ENCODE measurements at regions not wholly inside any gene's neighbourhood (a gene's known extent, or its start where the extent isn't known, plus 50 kb on each side); places are given as distances from the start of the nearest gene placed in this dataset.

DNA sequence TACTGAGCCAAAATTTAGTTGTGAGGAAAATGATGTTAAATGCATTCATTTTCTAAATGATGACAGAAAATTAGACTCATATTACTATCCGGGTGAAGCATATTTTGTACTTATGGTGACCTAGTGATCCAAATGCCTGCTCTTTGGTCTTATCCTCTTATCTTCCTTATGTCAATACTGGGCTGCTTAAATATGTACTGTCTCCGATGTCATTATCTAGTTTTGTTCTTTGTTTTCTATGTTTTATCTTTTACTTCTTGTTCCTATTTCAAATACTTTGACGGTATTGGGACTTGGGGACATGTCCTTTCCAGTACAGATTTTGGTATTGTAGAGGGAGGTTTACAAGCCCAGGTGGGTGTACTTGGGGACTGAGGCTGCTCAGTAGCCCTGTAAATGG lies 124.6 kb upstream of the ESR1 start:
- no peak overlapping the region for H3K4me3 ChIP-seq
- H3K4me1 ChIP-seq: no peaks in the 10 kb centered on the region
- no peak for DNase-seq
- no peaks in the 10 kb centered on the region for H3K9me3 ChIP-seq
- H3K36me3 ChIP-seq: no peaks in the 10 kb centered on the region
- H3K27me3 ChIP-seq: no peaks in the 10 kb centered on the region
- TF ChIP-seq POLR2A (IDR thresholded peaks at IDR 0.05): no peak
- TF ChIP-seq, protein P1, sequence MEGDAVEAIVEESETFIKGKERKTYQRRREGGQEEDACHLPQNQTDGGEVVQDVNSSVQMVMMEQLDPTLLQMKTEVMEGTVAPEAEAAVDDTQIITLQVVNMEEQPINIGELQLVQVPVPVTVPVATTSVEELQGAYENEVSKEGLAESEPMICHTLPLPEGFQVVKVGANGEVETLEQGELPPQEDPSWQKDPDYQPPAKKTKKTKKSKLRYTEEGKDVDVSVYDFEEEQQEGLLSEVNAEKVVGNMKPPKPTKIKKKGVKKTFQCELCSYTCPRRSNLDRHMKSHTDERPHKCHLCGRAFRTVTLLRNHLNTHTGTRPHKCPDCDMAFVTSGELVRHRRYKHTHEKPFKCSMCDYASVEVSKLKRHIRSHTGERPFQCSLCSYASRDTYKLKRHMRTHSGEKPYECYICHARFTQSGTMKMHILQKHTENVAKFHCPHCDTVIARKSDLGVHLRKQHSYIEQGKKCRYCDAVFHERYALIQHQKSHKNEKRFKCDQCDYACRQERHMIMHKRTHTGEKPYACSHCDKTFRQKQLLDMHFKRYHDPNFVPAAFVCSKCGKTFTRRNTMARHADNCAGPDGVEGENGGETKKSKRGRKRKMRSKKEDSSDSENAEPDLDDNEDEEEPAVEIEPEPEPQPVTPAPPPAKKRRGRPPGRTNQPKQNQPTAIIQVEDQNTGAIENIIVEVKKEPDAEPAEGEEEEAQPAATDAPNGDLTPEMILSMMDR (IDR thresholded peaks at IDR 0.05): no peak
- H3K27ac ChIP-seq: no peak overlapping the region

DNA sequence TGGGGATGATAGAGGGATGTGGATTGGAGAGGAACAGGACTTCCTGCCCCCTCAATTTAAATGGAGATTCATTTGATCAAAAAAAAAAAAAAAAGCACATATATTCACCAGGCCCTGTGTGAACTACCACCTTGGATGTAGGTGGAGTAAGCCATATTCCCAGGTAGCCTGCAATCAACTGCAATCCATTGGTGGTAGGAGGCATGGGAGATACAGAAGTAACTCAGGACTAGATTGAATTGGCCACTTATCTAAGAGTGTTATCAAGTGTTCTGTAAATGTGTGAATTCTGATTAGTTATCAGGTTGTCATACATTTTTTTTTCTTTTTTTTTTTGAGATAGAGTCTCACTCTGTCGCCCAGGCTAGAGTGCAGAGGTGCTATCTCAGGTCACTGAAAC lies 124.1 kb upstream of the ESR1 start:
- no peak overlapping the region for H3K27ac ChIP-seq
- TF ChIP-seq, protein P1 (IDR thresholded peaks at IDR 0.05): no peak
- TF ChIP-seq POLR2A (IDR thresholded peaks at IDR 0.05): no peak
- no peaks in the 10 kb centered on the region for H3K4me1 ChIP-seq
- no peak for DNase-seq
- H3K36me3 ChIP-seq: no peaks in the 10 kb centered on the region
- no peak overlapping the region for H3K4me3 ChIP-seq
- no peaks in the 10 kb centered on the region for H3K9me3 ChIP-seq
- H3K27me3 ChIP-seq: no peaks in the 10 kb centered on the region

DNA sequence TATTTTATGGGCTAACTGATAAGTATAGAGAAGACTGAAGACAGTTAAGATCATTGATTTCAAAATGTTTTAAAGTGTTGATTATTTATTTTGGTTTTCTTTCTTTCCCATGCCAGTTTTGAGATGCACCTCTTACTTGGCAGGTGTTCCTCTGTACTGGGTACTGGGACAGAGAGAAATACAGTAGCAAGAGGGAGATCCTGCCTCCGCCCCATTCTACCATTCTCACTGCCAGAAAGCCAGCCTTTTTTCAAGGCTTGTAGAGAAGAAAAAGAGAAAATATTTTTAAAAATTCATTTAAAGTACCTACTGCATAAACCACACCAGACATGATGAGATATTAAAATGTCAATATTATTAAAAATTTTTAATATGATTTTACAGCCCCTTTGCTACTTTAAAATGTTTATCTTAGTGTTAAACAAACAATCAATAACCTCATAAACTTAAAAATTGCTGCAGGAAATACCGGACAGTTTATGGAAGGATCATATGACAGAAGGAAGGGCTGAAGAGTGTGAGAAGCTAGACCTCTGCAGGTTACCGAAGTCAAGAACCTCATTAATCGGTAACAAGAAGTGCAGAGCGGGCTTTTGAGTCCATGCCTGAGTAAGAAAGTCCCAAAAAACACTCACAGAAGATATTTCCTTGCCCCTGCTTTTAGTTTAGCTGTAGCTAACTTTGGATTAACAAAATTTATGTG lies 117.8 kb upstream of the ESR1 start:
- Histone ChIP-seq H3K36me3 (no peaks in the 10 kb centered on the region), H3K9me3 (no peaks in the 10 kb centered on the region), H3K27ac (no peak overlapping the region), H3K4me1 (no peaks in the 10 kb centered on the region), H3K27me3 (no peaks in the 10 kb centered on the region), H3K4me3 (no peak overlapping the region)
- TF ChIP-seq, protein P1 (IDR thresholded peaks at IDR 0.05): no peak
- TF ChIP-seq POLR2A (IDR thresholded peaks at IDR 0.05): no peak
- DNase-seq: no peak

DNA sequence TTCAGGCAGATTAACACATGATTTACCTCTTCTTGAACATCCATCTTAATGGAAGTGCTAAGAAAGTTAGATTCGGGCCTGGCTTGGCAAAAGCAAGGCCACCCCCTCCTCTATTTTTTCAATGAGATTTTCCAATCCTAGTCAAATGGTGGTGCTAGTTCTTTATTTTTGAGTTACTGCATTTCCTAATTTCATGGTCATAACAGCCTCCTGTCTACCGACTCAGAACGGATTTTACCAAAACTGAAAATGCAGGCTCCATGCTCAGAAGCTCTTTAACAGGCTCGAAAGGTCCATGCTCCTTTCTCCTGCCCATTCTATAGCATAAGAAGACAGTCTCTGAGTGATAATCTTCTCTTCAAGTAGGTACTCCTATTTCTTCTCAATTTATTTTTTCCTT lies 117.2 kb upstream of the ESR1 start:
- no peaks in the 10 kb centered on the region for H3K4me1 ChIP-seq
- H3K27ac ChIP-seq: peak overlapping the region in 3 of 4 donors; percentile 13 to 55 (median 24)
- DNase-seq: no peak
- H3K27me3 ChIP-seq: no peaks in the 10 kb centered on the region
- H3K4me3 ChIP-seq: peak overlapping the region in 2 of 4 donors; percentile 23 to 26
- no peak for TF ChIP-seq POLR2A (IDR thresholded peaks at IDR 0.05)
- H3K9me3 ChIP-seq: no peaks in the 10 kb centered on the region
- no peaks in the 10 kb centered on the region for H3K36me3 ChIP-seq

DNA sequence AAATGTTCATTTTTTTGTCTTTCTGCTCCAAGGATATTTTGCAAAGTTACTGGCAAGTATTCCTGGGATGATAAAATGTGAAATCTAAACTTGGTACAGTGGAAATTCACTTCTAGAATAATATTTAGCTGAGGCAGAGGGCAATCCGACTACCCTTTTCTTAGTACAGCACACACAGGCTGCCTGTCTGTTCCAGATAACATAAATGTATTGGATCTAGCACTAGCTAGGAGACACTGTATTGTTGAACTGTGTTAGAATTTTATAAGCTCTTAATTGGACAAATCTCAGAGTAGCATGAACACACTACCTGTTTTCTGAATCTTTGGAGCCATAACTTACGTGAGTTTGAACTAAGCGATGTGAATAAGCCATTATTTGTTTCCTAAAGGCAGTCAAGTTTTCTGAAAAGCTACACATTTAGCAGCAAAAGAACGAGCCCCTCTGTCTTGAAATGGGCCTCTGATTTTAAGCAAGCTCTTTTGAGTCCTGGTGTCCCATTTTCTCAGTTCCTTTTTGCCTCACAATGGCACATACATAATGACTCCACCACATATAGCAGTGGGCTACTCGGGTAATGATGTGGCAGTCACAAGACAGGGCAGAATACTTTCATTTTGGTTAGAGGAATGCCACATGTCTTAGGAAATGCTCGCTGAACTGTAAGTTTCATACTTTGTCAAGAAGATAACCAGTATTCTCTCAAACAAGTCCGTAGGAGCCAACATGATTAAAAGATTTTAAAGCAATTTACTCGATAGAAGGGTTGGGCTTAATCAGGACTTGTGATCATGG lies 116.5 kb upstream of the ESR1 start:
- H3K36me3 ChIP-seq: no peaks in the 10 kb centered on the region
- peak overlapping the region; percentile 13 to 55 (median 30) for H3K27ac ChIP-seq
- H3K4me3 ChIP-seq: peak overlapping the region in 3 of 4 donors; percentile 0 to 26 (median 23)
- peak in 1 of 3 donors; percentile 23 for DNase-seq
- no peaks in the 10 kb centered on the region for H3K9me3 ChIP-seq
- TF ChIP-seq, protein P1 (IDR thresholded peaks at IDR 0.05): no peak
- no peak for TF ChIP-seq POLR2A (IDR thresholded peaks at IDR 0.05)
- H3K4me1 ChIP-seq: no peaks in the 10 kb centered on the region
- no peaks in the 10 kb centered on the region for H3K27me3 ChIP-seq

DNA sequence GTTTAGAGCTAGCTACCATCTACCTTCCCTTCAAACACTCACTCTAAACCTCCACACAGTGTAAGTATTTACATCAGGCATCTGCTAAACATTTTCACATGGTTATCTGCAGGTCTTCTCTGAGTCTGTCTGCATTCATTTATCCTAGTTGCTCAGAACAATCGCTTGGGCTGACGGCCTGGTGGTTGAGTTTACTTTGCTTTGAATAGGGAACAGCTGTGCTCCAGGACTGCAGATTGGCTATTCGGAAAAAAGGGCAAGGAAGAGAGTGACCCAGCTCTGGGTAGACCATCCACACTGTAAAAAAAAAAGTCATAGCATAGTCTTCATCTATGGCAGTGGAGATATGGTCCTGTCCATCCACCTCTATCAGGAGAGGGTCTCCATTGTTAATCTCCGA lies 115.3 kb upstream of the ESR1 start:
- Histone ChIP-seq H3K27ac (no peak overlapping the region), H3K27me3 (no peaks in the 10 kb centered on the region), H3K36me3 (no peaks in the 10 kb centered on the region), H3K4me1 (no peaks in the 10 kb centered on the region), H3K4me3 (no peak overlapping the region), H3K9me3 (no peaks in the 10 kb centered on the region)
- TF ChIP-seq, protein P1 (IDR thresholded peaks at IDR 0.05): no peak
- no peak for TF ChIP-seq POLR2A (IDR thresholded peaks at IDR 0.05)
- no peak for DNase-seq
